WERI-Rb-1 (cell line): ENCODE measurements at regions not wholly inside any gene's neighbourhood (a gene's known extent, or its start where the extent isn't known, plus 50 kb on each side); places are given as distances from the start of the nearest gene placed in this dataset.

Experiments
- DNase-seq: peaks from one replicate; pipeline ENCODE4 v3.0.0-alpha.2; 2020
- H3K27ac ChIP-seq: fragments of 250-450 bp; sonication (Bioruptor Pico); 2 replicates; pipeline ENCODE4 v1.5.1; 2020; ENCODE audit warnings: mild to moderate bottlenecking, moderate library complexity
- H3K27me3 ChIP-seq: fragments of 250-450 bp; sonication (Bioruptor Pico); 2 replicates; pipeline ENCODE4 v1.5.1; 2021; ENCODE audit warnings: mild to moderate bottlenecking, low read depth, moderate library complexity; ENCODE audit not compliant: insufficient read depth, severe bottlenecking
- H3K36me3 ChIP-seq: fragments of 250-450 bp; sonication (Bioruptor Pico); 2 replicates; pipeline ENCODE4 v1.5.1; 2020; ENCODE audit warnings: mild to moderate bottlenecking, moderate library complexity
- H3K4me3 ChIP-seq: 2 replicates; pipeline ENCODE4 v1.5.1; 2011; ENCODE audit warnings: low read depth, mild to moderate bottlenecking, control low read depth, low read length
- H3K9me3 ChIP-seq: fragments of 250-450 bp; sonication (Bioruptor Pico); 2 replicates; pipeline ENCODE4 v1.5.1; 2021; ENCODE audit warnings: mild to moderate bottlenecking, moderate library complexity; ENCODE audit not compliant: severe bottlenecking
- CTCF ChIP-seq: IDR thresholded peaks from 2 replicates; pipeline ENCODE4 v1.5.1; 2011; ENCODE audit warnings: low read depth, mild to moderate bottlenecking, control low read depth, inconsistent platforms, low read length

GRCh38 chr6:95099410-95099809 is 477.9 kb upstream of the MANEA start:
- Histone ChIP-seq H3K4me3 (no peak overlapping the region), H3K27me3 (no peaks in the 10 kb centered on the region), H3K36me3 (no peaks in the 10 kb centered on the region), H3K27ac (no peak overlapping the region), H3K9me3 (no peaks in the 10 kb centered on the region)
- DNase-seq = no peak
- TF ChIP-seq CTCF = no peak

DNA sequence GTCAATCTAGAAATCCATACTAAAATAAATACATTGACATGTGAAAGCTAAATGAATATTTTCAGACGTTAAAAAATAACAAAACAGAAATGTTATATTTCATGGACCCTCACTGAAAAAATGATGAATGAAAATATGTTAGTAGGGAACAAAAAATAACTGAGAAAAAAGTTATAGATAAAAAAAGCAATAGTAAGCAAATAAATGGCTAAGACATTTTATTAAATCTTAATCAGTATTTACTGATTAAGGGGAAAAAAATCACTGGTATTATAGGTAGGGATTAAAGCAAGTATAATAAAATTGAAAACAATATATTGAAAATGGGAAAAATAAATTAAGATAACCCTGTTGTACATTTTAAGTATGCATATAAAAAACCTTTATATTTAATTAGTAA is 468.1 kb upstream of the MANEA start:
- no peak for TF ChIP-seq CTCF
- Histone ChIP-seq H3K27me3 (no peaks in the 10 kb centered on the region), H3K4me3 (no peak overlapping the region), H3K36me3 (no peaks in the 10 kb centered on the region), H3K27ac (no peak overlapping the region), H3K9me3 (no peaks in the 10 kb centered on the region)
- DNase-seq = no peak

DNA sequence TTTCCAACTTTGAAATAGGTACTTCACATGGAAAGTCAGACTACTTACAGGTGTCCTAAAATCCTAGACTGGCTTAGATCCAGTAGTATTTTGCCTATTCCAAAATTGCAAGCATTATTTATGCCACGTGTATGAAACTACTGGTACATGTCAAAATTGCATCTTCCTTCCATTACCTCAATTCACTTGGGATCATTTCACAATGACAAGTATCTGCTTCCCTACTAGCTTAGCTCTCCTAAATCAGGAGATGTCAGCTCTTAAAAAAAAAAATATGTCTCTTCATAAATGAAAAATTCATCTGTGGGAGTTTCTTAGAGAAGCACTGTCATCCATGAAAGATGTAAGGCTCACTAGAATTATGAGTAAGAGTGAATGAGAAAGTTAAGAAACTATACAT is 466.6 kb upstream of the MANEA start:
- no peaks in the 10 kb centered on the region for H3K27me3 ChIP-seq
- no peak overlapping the region for H3K27ac ChIP-seq
- DNase-seq = no peak
- H3K36me3 ChIP-seq = no peaks in the 10 kb centered on the region
- H3K9me3 ChIP-seq = no peaks in the 10 kb centered on the region
- H3K4me3 ChIP-seq = no peak overlapping the region
- TF ChIP-seq CTCF = no peak

DNA sequence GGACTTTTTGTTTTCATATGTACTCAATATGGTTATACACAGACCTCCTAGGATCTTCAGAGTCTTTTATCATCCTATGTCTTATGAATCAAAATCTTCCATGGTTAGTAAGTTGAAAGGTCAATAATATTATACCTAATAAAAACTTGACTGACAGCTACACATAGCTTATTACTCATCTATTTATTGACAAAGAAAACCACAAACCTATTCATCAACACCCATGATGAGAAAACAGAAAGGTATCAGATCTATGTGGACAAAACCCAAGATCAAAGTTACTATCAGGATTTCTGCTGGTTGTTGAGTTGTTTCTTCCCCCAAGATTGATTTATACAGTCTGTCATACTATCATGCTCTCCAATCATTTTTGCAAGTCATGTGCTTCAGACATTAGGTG is 460.1 kb upstream of the MANEA start:
- no peak for DNase-seq
- H3K27ac ChIP-seq = no peak overlapping the region
- H3K27me3 ChIP-seq = no peaks in the 10 kb centered on the region
- no peak for TF ChIP-seq CTCF
- no peaks in the 10 kb centered on the region for H3K9me3 ChIP-seq
- H3K4me3 ChIP-seq = no peak overlapping the region
- no peaks in the 10 kb centered on the region for H3K36me3 ChIP-seq

- no peak overlapping the region for H3K27ac ChIP-seq
- no peaks in the 10 kb centered on the region for H3K36me3 ChIP-seq
- H3K27me3 ChIP-seq = no peaks in the 10 kb centered on the region
- no peaks in the 10 kb centered on the region for H3K9me3 ChIP-seq
- TF ChIP-seq CTCF = no peak
- no peak overlapping the region for H3K4me3 ChIP-seq
- DNase-seq = no peak
Measured at GRCh38 chr6:95119927-95120326, 457.4 kb upstream of the MANEA start.

DNA sequence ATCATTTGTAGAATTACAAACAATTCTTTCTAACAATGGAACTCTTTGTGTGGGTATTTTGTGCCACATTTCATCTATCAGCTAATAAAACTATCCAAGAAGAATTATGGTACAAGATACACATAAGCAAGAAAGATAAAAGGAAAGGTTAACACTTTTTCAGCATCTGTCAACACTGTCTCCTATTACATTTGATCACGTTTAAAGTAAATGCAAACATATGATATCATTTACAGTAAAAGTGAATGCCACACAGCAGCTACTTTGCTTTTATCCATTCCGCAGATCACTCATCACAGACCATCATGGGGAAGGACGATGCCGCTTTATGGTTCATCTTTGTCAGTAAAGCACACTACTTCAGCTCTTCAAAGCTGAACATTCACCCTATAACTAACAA is 456.4 kb upstream of the MANEA start:
- no peaks in the 10 kb centered on the region for H3K27me3 ChIP-seq
- TF ChIP-seq CTCF = no peak
- no peak for DNase-seq

More for the DNA sequence above, 456.4 kb upstream of the MANEA start:
- H3K36me3 ChIP-seq = no peaks in the 10 kb centered on the region
- no peak overlapping the region for H3K4me3 ChIP-seq
- H3K9me3 ChIP-seq = no peaks in the 10 kb centered on the region
- no peak overlapping the region for H3K27ac ChIP-seq
